Panc1 (cell line): ENCODE measurements at regions not wholly inside any gene's neighbourhood (a gene's known extent, or its start where the extent isn't known, plus 50 kb on each side); places are given as distances from the start of the nearest gene placed in this dataset.

Experiments
- ATAC-seq: fragments of 200-7000 bp; cut with Tn5 transposase; 2 replicates; pipeline ENCODE4 v1.9.1; 2020; ENCODE audit warnings: mild to moderate bottlenecking, moderate library complexity
- BruUV-seq: library from RNA; stranded (reverse); fragments of 400-500 nt; replicated peaks from 2 replicates; lab custom pipeline; 2021; lab: Mats Ljungman, UMichigan
- CTCF ChIA-PET: fragments of 300-600 bp; sonication (Branson Sonifier 250); formaldehyde crosslinking; loops from one replicate; lab custom pipeline; 2022; ENCODE audit warnings: antibody characterized with exemption; lab: Charles Lee
- POLR2A ChIA-PET: fragments of 300-600 bp; sonication (Branson Sonifier 250); formaldehyde crosslinking; loops from one replicate; lab custom pipeline; 2022; ENCODE audit warnings: antibody characterized with exemption; lab: Charles Lee
- DNase-seq: peaks from one replicate; pipeline ENCODE4 v3.0.0-alpha.2; 2010; ENCODE audit warnings: low read depth, low spot score
- H3K27ac ChIP-seq: 2 replicates; pipeline ENCODE4 v1.5.1; 2011; ENCODE audit warnings: mild to moderate bottlenecking, low read length, inconsistent platforms
- H3K27me3 ChIP-seq: fragments of 200-500 bp; sonication (Bioruptor generic); 2 replicates; pipeline ENCODE4 v1.6.0; 2014; ENCODE audit warnings: low read length, inconsistent platforms; ENCODE audit not compliant: control insufficient read depth, insufficient read depth
- H3K36me3 ChIP-seq: fragments of 200-500 bp; sonication (Bioruptor generic); 2 replicates; pipeline ENCODE4 v1.5.1; 2014; ENCODE audit warnings: inconsistent platforms, mild to moderate bottlenecking, low read length, moderate library complexity; ENCODE audit not compliant: control insufficient read depth, insufficient read depth
- H3K4me1 ChIP-seq: 2 replicates; pipeline ENCODE4 v1.5.1; 2011; ENCODE audit warnings: inconsistent platforms, mild to moderate bottlenecking, low read length, moderate library complexity; ENCODE audit not compliant: control insufficient read depth, insufficient read depth
- H3K4me3 ChIP-seq, 2 experiments: 2 replicates each; pipeline ENCODE4 v1.5.1; 2011 to 2012; ENCODE audit warnings: low read depth in 2 of 2, low read length in 2 of 2, mild to moderate bottlenecking in 2 of 2, inconsistent platforms in 1 of 2, moderate library complexity in 1 of 2
- H3K9me3 ChIP-seq: fragments of 200-500 bp; sonication (Bioruptor generic); 2 replicates; pipeline ENCODE4 v1.5.1; 2014; ENCODE audit warnings: low read depth, mild to moderate bottlenecking, inconsistent platforms, low read length, moderate library complexity; ENCODE audit not compliant: control insufficient read depth, insufficient read depth
- CTCF ChIP-seq: fragments of 450-650 bp; IDR thresholded peaks from 2 replicates; pipeline ENCODE4 v1.5.1; 2017; ENCODE audit warnings: mild to moderate bottlenecking
- POLR2AphosphoS5 ChIP-seq: IDR thresholded peaks from 2 replicates; pipeline ENCODE4 v1.6.1; 2012; ENCODE audit warnings: mild to moderate bottlenecking, low read depth, low read length, moderate library complexity
- REST ChIP-seq, 2 experiments: IDR thresholded peaks; 2 replicates each; pipeline ENCODE4 v1.6.1; 2011 to 2012; ENCODE audit warnings: low read depth in 2 of 2, control low read depth in 1 of 2, low read length in 1 of 2, mild to moderate bottlenecking in 1 of 2, moderate library complexity in 1 of 2; ENCODE audit not compliant: insufficient read depth in 1 of 2
- SIN3A ChIP-seq: IDR thresholded peaks from 2 replicates; pipeline ENCODE4 v1.6.1; 2012; ENCODE audit warnings: low read depth, mild to moderate bottlenecking, low read length, moderate library complexity, borderline replicate concordance; ENCODE audit not compliant: insufficient read depth
- TCF7L2 ChIP-seq: IDR thresholded peaks from 2 replicates; pipeline ENCODE4 v1.6.1; 2011; ENCODE audit warnings: mild to moderate bottlenecking, low read depth, low read length, inconsistent platforms
- in situ Hi-C: cut with HindIII; loops from 2 replicates; pipeline ENCODE4 v1.10.0; 2016; ENCODE audit warnings: low sequenced_read_pairs, low pct_unique_long_range_greater_than_20kb
- intact Hi-C: fragments of 100-400 bp; cut with micrococcal nuclease; formaldehyde crosslinking; loops from one replicate; pipeline ENCODE4 v1.10.0; 2022; ENCODE audit not compliant: unreplicated experiment

- in situ Hi-C loops (no loop called here), intact Hi-C loops (no loop called here)
- Histone ChIP-seq H3K4me1 (no peaks in the 10 kb centered on the region), H3K9me3 (no peaks in the 10 kb centered on the region), H3K27ac (no peak overlapping the region), H3K27me3 (no peaks in the 10 kb centered on the region), H3K4me3 (no peak overlapping the region), H3K36me3 (no peaks in the 10 kb centered on the region)
- BruUV-seq = no TSS peak
- TF ChIP-seq REST (IDR thresholded peaks at IDR 0.05; ENCODE audit: insufficient read depth in 1 of 2, low read depth in 2 of 2, low read length in 1 of 2) (no peak), CTCF (no peak), SIN3A (no peak), POLR2AphosphoS5 (no peak), TCF7L2 (no peak)
- CTCF ChIA-PET = no interaction called here
- ATAC-seq (no peak), DNase-seq (no peak)
- POLR2A ChIA-PET = no interaction called here
Observed at GRCh38 chrX:112991801-112992200, 151.2 kb upstream of the AMOT start.

- H3K9me3 ChIP-seq = no peaks in the 10 kb centered on the region
- no peaks in the 10 kb centered on the region for H3K4me1 ChIP-seq
- H3K27me3 ChIP-seq = no peaks in the 10 kb centered on the region
- no peak overlapping the region for H3K4me3 ChIP-seq
- DNase-seq = no peak
- no peak for ATAC-seq
- H3K36me3 ChIP-seq = no peaks in the 10 kb centered on the region
- no peak overlapping the region for H3K27ac ChIP-seq
- TF ChIP-seq REST (IDR thresholded peaks at IDR 0.05; ENCODE audit: insufficient read depth in 1 of 2, low read depth in 2 of 2, low read length in 1 of 2) (no peak), POLR2AphosphoS5 (no peak), TCF7L2 (no peak), SIN3A (no peak), CTCF (no peak)
- ChIA-PET CTCF (no interaction called here), POLR2A (no interaction called here)
- in situ Hi-C loops (no loop called here), intact Hi-C loops (no loop called here)
- BruUV-seq = no TSS peak
Observed at GRCh38 chrX:112979879-112980278, 139.2 kb upstream of the AMOT start.
